ENCODE measurements at regions not wholly inside any gene's neighbourhood (a gene's known extent, or its start where the extent isn't known, plus 50 kb on each side); places are given as distances from the start of the nearest gene placed in this dataset.

DNA sequence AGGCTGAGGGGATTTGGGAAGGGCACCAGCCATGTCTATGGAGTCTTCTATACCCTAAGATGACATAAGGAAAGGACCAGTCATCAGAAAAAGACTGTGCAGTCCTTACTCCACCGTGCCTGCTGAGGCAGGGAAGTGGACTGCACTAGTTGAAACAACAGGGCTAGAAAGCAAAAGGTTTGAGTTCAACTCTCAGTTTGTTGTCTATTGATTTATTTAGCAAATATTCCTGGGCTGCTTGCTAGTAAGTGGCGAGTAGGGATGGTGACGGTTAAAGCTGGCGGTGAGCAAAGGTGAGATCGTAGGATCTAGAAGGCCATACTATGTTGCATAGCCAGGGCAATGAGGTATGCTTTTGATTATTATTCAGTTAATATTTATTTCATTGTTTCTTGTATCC, 110.1 kb downstream of the SMIM20 start:
- no peak overlapping the region for H2BK120ac ChIP-seq (ENCODE audit: low read depth, low read length)
- H3K18ac ChIP-seq (ENCODE audit: low read length) = no peak overlapping the region
- H2BK5ac ChIP-seq (ENCODE audit: low read length) = no peak overlapping the region
- H3K14ac ChIP-seq (ENCODE audit: low read length) = no peak overlapping the region
- no CpG with 5 or more reads among the region's 5 CpGs for WGBS, 2 donors (ENCODE audit: extremely low coverage in 2 of 2, insufficient read length in 2 of 2, insufficient replicate concordance in 1 of 2)
- DNase-seq (ENCODE audit: low spot score) = no peak
- peaks cover 0 to 7% (median under 1%) of the 10 kb centered on the region in 3 experiments for H3K27me3 ChIP-seq (ENCODE audit: control insufficient read depth in 3 of 3, insufficient read depth in 3 of 3, low read depth in 1 of 3, low read length in 3 of 3)
- H3K4me2 ChIP-seq (ENCODE audit: insufficient read depth, low read length, poor library complexity, severe bottlenecking) = no peak overlapping the region
- H2BK12ac ChIP-seq (ENCODE audit: low read length) = no peak overlapping the region
- no peak overlapping the region for H3K27ac ChIP-seq (replicated peaks; ENCODE audit: low read length)
- H4K91ac ChIP-seq (ENCODE audit: low read depth, low read length, poor library complexity) = no peak overlapping the region
- no peaks in the 10 kb centered on the region for H3K36me3 ChIP-seq (replicated peaks in 1 of 2; ENCODE audit: control insufficient read depth in 2 of 2, insufficient read depth in 2 of 2, low read length in 2 of 2)
- no peak overlapping the region for H4K8ac ChIP-seq (ENCODE audit: low read depth, low read length)
- no peak overlapping the region for H3K23ac ChIP-seq (ENCODE audit: low read depth, low read length, poor library complexity)
- no peaks in the 10 kb centered on the region for H3K9me3 ChIP-seq (replicated peaks in 1 of 2; ENCODE audit: control insufficient read depth in 2 of 2, insufficient read depth in 1 of 2, low read depth in 1 of 2, low read length in 2 of 2)
- H3K4me3 ChIP-seq (ENCODE audit: low read length in 2 of 2) = no peak overlapping the region
- no peak overlapping the region for H2AK5ac ChIP-seq (ENCODE audit: low read depth, low read length)
- H2AFZ ChIP-seq (ENCODE audit: low read length) = no peak overlapping the region
- H3K79me1 ChIP-seq (ENCODE audit: low read depth, low read length) = no peaks in the 10 kb centered on the region
- H2BK15ac ChIP-seq (ENCODE audit: low read length) = no peak overlapping the region
- peaks cover 0 to under 1% of the 10 kb centered on the region in 2 donors for H3K4me1 ChIP-seq (ENCODE audit: control insufficient read depth in 2 of 2, insufficient read depth in 1 of 2, low read depth in 1 of 2, low read length in 2 of 2)
- no peak overlapping the region for H3K4ac ChIP-seq (ENCODE audit: low read length)
- no peak overlapping the region for H3K9ac ChIP-seq (ENCODE audit: low read depth, low read length, poor library complexity)

DNA sequence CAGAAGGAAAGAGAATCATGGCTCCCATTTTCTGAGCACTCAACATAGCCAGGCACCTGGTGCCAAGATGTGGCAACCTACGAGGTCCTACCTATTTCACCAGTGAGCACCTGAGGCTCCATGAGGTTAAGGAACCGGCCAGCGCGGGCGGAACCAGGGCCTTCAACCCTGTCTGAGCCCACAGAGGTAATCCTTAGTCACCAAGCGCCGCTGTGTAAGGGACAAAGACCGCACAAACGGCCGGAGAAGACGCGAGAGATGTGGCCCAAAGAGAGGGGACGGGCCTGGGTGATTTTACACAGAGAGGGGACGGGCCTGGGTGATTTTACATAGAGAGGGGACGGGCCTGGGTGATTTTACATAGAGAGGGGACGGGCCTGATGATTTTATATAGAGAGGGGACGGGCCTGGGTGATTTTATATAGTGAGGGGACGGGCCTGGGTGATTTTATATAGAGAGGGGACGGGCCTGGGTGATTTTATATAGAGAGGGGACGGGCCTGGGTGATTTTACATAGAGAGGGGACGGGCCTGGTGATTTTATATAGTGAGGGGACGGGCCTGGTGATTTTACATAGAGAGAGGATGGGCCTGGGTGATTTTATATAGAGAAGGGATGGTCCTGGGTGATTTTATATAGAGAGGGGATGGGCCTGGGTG, 114.2 kb downstream of the SMIM20 start:
- WGBS, 2 donors (ENCODE audit: extremely low coverage in 2 of 2, insufficient read length in 2 of 2, insufficient replicate concordance in 1 of 2) = no CpG with 5 or more reads among the region's 22 CpGs
- H2AFZ ChIP-seq (ENCODE audit: low read length) = peak overlapping the region; percentile 40
- H3K27ac ChIP-seq (replicated peaks; ENCODE audit: low read length) = no peak overlapping the region

DNA sequence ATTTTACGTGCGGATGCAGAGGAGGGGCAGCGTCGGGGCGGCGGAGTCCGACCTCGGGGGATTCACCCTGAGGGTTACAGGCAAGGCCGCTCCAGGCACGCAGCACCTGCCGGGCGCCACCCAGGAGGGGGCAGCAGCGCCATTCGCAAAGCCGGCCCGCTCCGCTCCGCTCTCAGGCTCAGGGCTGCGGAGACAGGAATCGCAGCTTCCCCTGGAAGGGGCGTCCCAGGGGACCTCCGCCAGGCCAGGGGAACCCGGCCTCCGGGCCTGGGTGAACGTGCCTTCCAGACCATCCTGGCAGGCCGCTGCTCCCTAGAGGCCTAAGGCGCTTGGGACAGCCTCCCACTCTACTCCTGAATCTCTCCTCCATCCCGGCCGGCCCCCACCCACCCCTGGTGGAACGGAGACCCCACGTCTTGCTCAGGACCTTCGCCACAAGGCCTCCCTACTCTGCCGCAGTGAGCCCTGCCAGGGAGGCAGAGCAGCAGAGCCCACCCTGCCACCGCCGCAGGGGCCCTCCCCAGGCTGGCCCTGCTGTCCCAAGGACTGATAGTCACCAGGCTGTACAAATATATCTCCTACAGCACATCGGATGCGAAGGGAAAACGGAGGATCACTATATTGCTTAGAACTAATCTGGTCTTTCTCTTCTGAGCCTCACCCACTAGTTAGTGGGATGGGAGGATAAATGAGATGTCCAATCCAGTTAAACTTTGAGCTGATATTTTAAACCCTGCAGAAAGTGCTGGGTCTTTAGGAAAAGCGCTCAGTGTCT, 115.0 kb downstream of the SMIM20 start:
- H3K14ac ChIP-seq (ENCODE audit: low read length) = no peak overlapping the region
- H3K4me3 ChIP-seq (ENCODE audit: low read length in 2 of 2) = no peak overlapping the region
- WGBS, 2 donors (ENCODE audit: extremely low coverage in 2 of 2, insufficient read length in 2 of 2, insufficient replicate concordance in 1 of 2) = no CpG with 5 or more reads among the region's 39 CpGs
- no peak overlapping the region for H3K27ac ChIP-seq (replicated peaks; ENCODE audit: low read length)
- no peak overlapping the region for H3K4ac ChIP-seq (ENCODE audit: low read length)
- H4K91ac ChIP-seq (ENCODE audit: low read depth, low read length, poor library complexity) = no peak overlapping the region
- H3K18ac ChIP-seq (ENCODE audit: low read length) = peak overlapping the region; percentile 81
- peak; percentile 58 for DNase-seq (ENCODE audit: low spot score)
- no peak overlapping the region for H2BK120ac ChIP-seq (ENCODE audit: low read depth, low read length)
- no peaks in the 10 kb centered on the region for H3K79me1 ChIP-seq (ENCODE audit: low read depth, low read length)
- H3K9ac ChIP-seq (ENCODE audit: low read depth, low read length, poor library complexity) = no peak overlapping the region
- peaks cover 0 to 12% of the 10 kb centered on the region in 2 donors for H3K4me1 ChIP-seq (ENCODE audit: control insufficient read depth in 2 of 2, insufficient read depth in 1 of 2, low read depth in 1 of 2, low read length in 2 of 2)
- H2AK5ac ChIP-seq (ENCODE audit: low read depth, low read length) = no peak overlapping the region
- H3K27me3 ChIP-seq (ENCODE audit: control insufficient read depth in 3 of 3, insufficient read depth in 3 of 3, low read depth in 1 of 3, low read length in 3 of 3) = peaks cover 0 to 11% (median 0%) of the 10 kb centered on the region in 3 experiments
- H2BK15ac ChIP-seq (ENCODE audit: low read length) = no peak overlapping the region
- peak overlapping the region; percentile 40 for H2AFZ ChIP-seq (ENCODE audit: low read length)
- no peak overlapping the region for H3K4me2 ChIP-seq (ENCODE audit: insufficient read depth, low read length, poor library complexity, severe bottlenecking)
- H3K23ac ChIP-seq (ENCODE audit: low read depth, low read length, poor library complexity) = peak overlapping the region; percentile 23
- H2BK5ac ChIP-seq (ENCODE audit: low read length) = no peak overlapping the region
- H4K8ac ChIP-seq (ENCODE audit: low read depth, low read length) = no peak overlapping the region
- no peaks in the 10 kb centered on the region for H3K36me3 ChIP-seq (replicated peaks in 1 of 2; ENCODE audit: control insufficient read depth in 2 of 2, insufficient read depth in 2 of 2, low read length in 2 of 2)
- H2BK12ac ChIP-seq (ENCODE audit: low read length) = peak overlapping the region; percentile 49
- no peaks in the 10 kb centered on the region for H3K9me3 ChIP-seq (replicated peaks in 1 of 2; ENCODE audit: control insufficient read depth in 2 of 2, insufficient read depth in 1 of 2, low read depth in 1 of 2, low read length in 2 of 2)

More for the DNA sequence above, 114.2 kb downstream of the SMIM20 start:
- Histone ChIP-seq H3K9me3 (replicated peaks in 1 of 2; ENCODE audit: control insufficient read depth in 2 of 2, insufficient read depth in 1 of 2, low read depth in 1 of 2, low read length in 2 of 2) (no peaks in the 10 kb centered on the region), H3K4ac (ENCODE audit: low read length) (no peak overlapping the region), H2AK5ac (ENCODE audit: low read depth, low read length) (no peak overlapping the region), H3K18ac (ENCODE audit: low read length) (no peak overlapping the region), H3K79me1 (ENCODE audit: low read depth, low read length) (no peaks in the 10 kb centered on the region), H3K23ac (ENCODE audit: low read depth, low read length, poor library complexity) (no peak overlapping the region), H2BK15ac (ENCODE audit: low read length) (no peak overlapping the region), H3K4me3 (ENCODE audit: low read length in 2 of 2) (no peak overlapping the region), H3K36me3 (replicated peaks in 1 of 2; ENCODE audit: control insufficient read depth in 2 of 2, insufficient read depth in 2 of 2, low read length in 2 of 2) (no peaks in the 10 kb centered on the region), H3K27me3 (ENCODE audit: control insufficient read depth in 3 of 3, insufficient read depth in 3 of 3, low read depth in 1 of 3, low read length in 3 of 3) (peaks cover 0 to 11% (median under 1%) of the 10 kb centered on the region in 3 experiments), H2BK120ac (ENCODE audit: low read depth, low read length) (no peak overlapping the region), H3K9ac (ENCODE audit: low read depth, low read length, poor library complexity) (no peak overlapping the region), H2BK12ac (ENCODE audit: low read length) (peak overlapping the region; percentile 8), H3K14ac (ENCODE audit: low read length) (no peak overlapping the region), H4K91ac (ENCODE audit: low read depth, low read length, poor library complexity) (no peak overlapping the region), H2BK5ac (ENCODE audit: low read length) (no peak overlapping the region), H4K8ac (ENCODE audit: low read depth, low read length) (no peak overlapping the region), H3K4me1 (ENCODE audit: control insufficient read depth in 2 of 2, insufficient read depth in 1 of 2, low read depth in 1 of 2, low read length in 2 of 2) (peaks cover 0 to 12% of the 10 kb centered on the region in 2 donors), H3K4me2 (ENCODE audit: insufficient read depth, low read length, poor library complexity, severe bottlenecking) (no peak overlapping the region)
- no peak for DNase-seq (ENCODE audit: low spot score)

DNA sequence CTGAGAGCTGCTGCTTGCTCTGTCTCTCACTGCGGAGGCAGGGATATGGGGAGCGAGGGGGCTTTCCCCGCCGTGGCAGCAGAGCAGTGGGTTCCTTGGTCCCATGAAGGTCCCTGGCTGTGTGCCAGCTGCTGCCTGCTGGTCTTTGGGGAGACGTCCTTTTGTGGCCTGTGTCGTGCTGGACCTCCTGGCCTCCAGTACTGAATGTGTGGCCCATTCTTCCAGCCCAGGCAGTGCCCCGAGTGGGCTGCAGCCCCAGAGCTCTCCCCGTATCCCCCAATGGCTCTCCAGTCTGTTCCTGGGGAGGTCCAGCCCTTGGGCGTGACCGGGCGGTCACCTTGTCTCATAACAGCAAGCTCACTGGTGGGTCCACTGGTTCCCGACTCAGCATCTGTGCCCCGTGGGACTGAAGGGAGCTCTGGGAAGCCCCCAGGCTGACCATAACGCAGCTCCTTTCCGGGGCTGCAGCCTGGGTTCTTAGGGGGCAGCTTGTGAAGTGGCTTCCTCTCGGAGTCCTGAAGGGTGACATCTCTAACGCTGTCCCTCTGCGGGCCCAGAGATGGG, 115.6 kb downstream of the SMIM20 start:
- H2BK120ac ChIP-seq (ENCODE audit: low read depth, low read length) = no peak overlapping the region
- H4K8ac ChIP-seq (ENCODE audit: low read depth, low read length) = no peak overlapping the region
- H2AFZ ChIP-seq (ENCODE audit: low read length) = peak overlapping the region; percentile 15
- no peak overlapping the region for H2BK5ac ChIP-seq (ENCODE audit: low read length)
- no peaks in the 10 kb centered on the region for H3K36me3 ChIP-seq (replicated peaks in 1 of 2; ENCODE audit: control insufficient read depth in 2 of 2, insufficient read depth in 2 of 2, low read length in 2 of 2)
- no peak overlapping the region for H3K14ac ChIP-seq (ENCODE audit: low read length)
- H4K91ac ChIP-seq (ENCODE audit: low read depth, low read length, poor library complexity) = no peak overlapping the region
- H2AK5ac ChIP-seq (ENCODE audit: low read depth, low read length) = peak overlapping the region; percentile 12
- H3K4ac ChIP-seq (ENCODE audit: low read length) = no peak overlapping the region
- peak overlapping the region; percentile 29 for H2BK15ac ChIP-seq (ENCODE audit: low read length)
- no peak overlapping the region for H3K23ac ChIP-seq (ENCODE audit: low read depth, low read length, poor library complexity)
- no CpG with 5 or more reads among the region's 18 CpGs for WGBS, 2 donors (ENCODE audit: extremely low coverage in 2 of 2, insufficient read length in 2 of 2, insufficient replicate concordance in 1 of 2)
- no peak for DNase-seq (ENCODE audit: low spot score)
- no peak overlapping the region for H3K4me2 ChIP-seq (ENCODE audit: insufficient read depth, low read length, poor library complexity, severe bottlenecking)
- H2BK12ac ChIP-seq (ENCODE audit: low read length) = no peak overlapping the region
- no peak overlapping the region for H3K9ac ChIP-seq (ENCODE audit: low read depth, low read length, poor library complexity)
- peak overlapping the region; percentile 40 for H3K18ac ChIP-seq (ENCODE audit: low read length)
- peaks cover 0 to 12% of the 10 kb centered on the region in 2 donors for H3K4me1 ChIP-seq (ENCODE audit: control insufficient read depth in 2 of 2, insufficient read depth in 1 of 2, low read depth in 1 of 2, low read length in 2 of 2)
- no peaks in the 10 kb centered on the region for H3K9me3 ChIP-seq (replicated peaks in 1 of 2; ENCODE audit: control insufficient read depth in 2 of 2, insufficient read depth in 1 of 2, low read depth in 1 of 2, low read length in 2 of 2)
- H3K27me3 ChIP-seq (ENCODE audit: control insufficient read depth in 3 of 3, insufficient read depth in 3 of 3, low read depth in 1 of 3, low read length in 3 of 3) = peaks cover 0 to 11% (median 0%) of the 10 kb centered on the region in 3 experiments
- H3K4me3 ChIP-seq (ENCODE audit: low read length in 2 of 2) = no peak overlapping the region
- no peak overlapping the region for H3K27ac ChIP-seq (replicated peaks; ENCODE audit: low read length)
- no peaks in the 10 kb centered on the region for H3K79me1 ChIP-seq (ENCODE audit: low read depth, low read length)

Measured in neuronal stem cell (in vitro differentiated cells).